HFF-Myc (cell line): ENCODE measurements at regions not wholly inside any gene's neighbourhood (a gene's known extent, or its start where the extent isn't known, plus 50 kb on each side); places are given as distances from the start of the nearest gene placed in this dataset.

Source experiments
- DNase-seq: peaks from one replicate; pipeline ENCODE4 v3.0.0-alpha.2; 2011; ENCODE audit warnings: low read depth; ENCODE audit errors: extremely low read depth
- H3K4me3 ChIP-seq: replicated peaks from 2 replicates; pipeline ENCODE4 v1.5.1; 2011; ENCODE audit warnings: low read depth, mild to moderate bottlenecking, control low read depth, low read length
- TF ChIP-seq, protein P1 (sequence below): IDR thresholded peaks from 2 replicates; pipeline ENCODE4 v1.5.1; 2012; ENCODE audit warnings: mild to moderate bottlenecking, low read depth, low read length, control low read depth; ENCODE audit errors: missing control alignments

DNA sequence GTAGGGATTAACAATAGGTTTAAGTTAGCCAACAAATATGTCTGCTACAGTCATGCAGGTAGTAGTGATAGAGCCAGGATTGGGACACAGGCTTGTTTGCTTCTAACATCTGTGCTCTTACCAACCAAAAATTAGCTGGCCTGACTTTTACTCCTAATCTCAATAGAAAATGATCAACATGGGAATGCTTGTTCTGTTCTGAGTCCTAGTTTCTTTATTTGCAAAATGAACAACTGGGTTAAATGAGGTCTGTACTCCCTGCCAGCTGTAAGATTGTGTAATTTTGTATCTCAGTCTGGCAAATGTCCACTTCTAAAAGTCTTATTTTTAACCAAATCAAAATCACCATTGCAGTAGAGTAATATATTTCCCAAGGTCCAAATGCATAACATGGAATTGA is 216.8 kb downstream of the NMUR2 start:
- TF ChIP-seq, protein P1, sequence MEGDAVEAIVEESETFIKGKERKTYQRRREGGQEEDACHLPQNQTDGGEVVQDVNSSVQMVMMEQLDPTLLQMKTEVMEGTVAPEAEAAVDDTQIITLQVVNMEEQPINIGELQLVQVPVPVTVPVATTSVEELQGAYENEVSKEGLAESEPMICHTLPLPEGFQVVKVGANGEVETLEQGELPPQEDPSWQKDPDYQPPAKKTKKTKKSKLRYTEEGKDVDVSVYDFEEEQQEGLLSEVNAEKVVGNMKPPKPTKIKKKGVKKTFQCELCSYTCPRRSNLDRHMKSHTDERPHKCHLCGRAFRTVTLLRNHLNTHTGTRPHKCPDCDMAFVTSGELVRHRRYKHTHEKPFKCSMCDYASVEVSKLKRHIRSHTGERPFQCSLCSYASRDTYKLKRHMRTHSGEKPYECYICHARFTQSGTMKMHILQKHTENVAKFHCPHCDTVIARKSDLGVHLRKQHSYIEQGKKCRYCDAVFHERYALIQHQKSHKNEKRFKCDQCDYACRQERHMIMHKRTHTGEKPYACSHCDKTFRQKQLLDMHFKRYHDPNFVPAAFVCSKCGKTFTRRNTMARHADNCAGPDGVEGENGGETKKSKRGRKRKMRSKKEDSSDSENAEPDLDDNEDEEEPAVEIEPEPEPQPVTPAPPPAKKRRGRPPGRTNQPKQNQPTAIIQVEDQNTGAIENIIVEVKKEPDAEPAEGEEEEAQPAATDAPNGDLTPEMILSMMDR = no peak
- DNase-seq = no peak
- H3K4me3 ChIP-seq = no peak overlapping the region

DNA sequence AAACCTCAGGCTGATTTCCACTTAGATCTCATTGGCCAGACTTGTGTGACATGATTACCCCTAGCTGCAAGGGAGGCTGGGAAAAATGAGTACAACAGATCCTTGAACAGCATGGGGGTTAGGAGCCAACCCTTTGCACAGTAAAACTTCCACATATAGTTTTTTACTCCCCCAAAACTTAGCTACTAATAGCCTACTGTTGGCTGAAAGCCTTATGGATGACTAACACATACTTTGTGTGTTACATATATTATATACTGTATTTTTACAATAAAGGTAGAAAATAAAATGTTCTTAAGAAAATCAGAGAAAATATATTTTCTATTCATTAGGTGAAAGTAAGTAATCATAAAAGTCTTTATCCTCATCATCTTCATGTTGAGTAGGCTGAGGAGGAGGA is 217.4 kb downstream of the NMUR2 start:
- DNase-seq = no peak
- H3K4me3 ChIP-seq = no peak overlapping the region
- TF ChIP-seq, protein P1 = no peak

DNA sequence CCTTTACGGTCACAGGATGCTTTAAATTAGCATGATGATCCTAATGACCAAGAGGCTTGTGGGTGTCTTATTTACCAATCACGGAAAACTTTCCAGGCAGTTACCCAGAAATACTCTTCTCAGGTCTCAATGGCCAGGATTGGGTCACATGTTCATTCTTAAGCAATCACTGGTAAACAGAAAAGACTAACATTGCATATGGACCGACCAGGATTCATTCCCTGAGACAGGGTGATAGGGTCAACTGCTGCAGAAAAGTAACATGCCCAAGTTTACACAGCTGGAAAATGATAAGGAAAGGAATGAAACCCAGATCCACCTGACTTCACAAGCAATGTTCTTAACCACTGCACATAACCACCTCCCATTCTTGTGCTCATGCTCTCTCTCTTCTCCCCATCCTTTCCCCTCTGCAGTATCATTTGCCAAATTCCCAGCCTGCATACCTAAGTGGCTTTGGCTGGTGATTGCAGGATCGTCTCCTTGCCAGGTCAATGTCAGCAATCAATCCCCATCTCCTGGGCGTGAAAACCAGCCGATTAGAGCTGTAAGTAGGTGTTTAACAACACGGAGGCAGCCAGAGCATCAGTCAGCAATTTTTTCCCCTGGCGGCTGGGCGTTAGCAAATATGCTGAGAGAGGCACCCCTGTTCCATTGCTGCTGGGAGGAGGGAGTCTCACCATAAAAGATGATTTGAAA is 219.4 kb downstream of the NMUR2 start:
- no peak overlapping the region for H3K4me3 ChIP-seq
- no peak for DNase-seq
- TF ChIP-seq, protein P1 = no peak

DNA sequence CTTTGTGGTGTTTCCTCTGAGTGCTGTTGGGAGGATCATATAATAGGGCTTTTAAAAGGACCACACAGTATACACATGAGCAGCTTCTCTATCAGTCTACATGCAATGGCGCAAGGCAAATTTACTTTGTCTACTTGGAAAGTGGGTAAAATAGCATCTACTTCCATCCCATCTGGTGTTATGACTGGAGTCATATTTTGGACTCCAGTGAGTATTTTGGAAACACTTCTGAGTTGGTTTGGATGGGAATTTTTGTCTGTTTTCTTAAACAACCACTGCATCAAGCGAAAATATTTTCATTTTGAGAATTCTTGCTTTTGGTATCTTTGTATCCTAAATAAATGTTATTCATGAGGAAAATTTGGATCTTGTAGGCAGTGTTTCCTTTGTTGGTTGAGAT is 220.8 kb downstream of the NMUR2 start:
- TF ChIP-seq, protein P1 = no peak
- DNase-seq = no peak
- H3K4me3 ChIP-seq = no peak overlapping the region

DNA sequence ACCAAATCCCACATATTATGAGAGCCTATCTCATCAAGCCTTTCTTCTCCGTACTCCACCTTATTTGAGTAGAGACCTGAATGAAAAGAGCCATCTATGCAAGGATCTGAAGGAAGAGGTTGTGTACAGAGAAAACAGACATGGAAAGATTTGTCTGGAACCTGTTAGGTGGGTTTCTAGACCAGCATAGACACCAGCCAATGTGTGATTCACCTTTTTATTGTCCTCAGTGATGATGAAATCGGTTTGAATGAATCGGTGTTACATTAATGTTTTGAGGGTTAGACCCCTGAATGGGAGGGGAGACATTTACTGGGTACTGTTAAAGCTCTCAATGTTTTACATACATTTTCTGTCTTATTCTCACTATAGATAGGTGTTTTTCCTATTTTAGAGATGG is 223.6 kb downstream of the NMUR2 start:
- no peak overlapping the region for H3K4me3 ChIP-seq
- TF ChIP-seq, protein P1 = no peak
- DNase-seq = no peak

DNA sequence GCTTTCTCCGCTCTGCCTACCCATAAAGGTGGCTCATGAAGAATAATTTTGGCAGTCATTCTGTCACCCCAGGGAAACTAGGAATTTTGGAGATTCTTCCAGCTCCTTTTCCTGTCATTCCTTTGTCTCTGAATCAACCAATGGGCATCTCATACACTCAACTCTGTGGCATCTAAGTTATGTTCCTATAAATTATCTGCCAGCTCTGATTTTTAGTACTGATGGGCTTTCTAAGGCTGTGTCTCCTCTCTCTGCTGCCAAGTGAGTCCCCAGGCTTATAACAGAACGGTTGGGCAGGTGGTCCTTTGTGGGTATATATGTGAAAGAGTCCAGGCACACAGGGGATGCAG is 226.8 kb downstream of the NMUR2 start:
- TF ChIP-seq, protein P1 = no peak
- no peak overlapping the region for H3K4me3 ChIP-seq
- DNase-seq = no peak

DNA sequence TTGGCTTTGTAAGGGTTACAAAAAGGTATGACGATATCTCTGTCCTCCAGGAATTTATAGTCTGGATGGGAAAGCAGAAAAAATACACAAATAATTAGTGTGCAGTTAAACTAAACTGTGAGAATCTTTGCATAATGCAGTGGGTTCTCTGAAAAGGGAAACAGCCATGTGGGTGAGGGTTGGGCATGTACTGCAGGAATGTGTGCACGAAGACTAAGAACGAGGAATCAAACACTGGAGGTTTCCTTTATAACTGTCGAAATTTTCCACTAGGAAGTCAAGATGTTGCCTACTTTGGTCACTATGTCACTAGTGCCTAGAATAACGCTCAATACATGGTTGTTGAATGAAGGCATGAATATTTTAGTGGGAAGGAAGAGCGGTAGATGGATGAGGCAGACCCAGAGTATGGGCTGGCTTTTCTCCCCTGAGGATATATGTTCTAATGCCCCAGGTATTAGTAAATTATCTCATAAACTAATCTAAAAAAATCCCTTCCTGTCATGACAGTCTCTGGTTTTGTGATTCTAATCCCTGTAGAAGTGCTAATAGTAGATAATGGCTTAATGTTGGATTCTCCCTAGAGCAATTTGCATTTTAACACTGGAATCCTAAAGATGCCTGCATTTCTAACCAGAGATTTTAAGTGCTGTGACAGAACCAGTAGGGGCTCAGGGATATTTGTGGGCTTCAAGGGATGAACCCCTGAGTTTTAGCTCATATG is 227.3 kb downstream of the NMUR2 start:
- no peak for DNase-seq
- TF ChIP-seq, protein P1 = no peak

More for the DNA sequence above, 227.3 kb downstream of the NMUR2 start:
- no peak overlapping the region for H3K4me3 ChIP-seq
